Urothelium cell line (cell line): ENCODE measurements at regions not wholly inside any gene's neighbourhood (a gene's known extent, or its start where the extent isn't known, plus 50 kb on each side); places are given as distances from the start of the nearest gene placed in this dataset.

Source experiments
- DNase-seq: peaks from one replicate; pipeline ENCODE4 v3.0.0; 2011; ENCODE audit warnings: low spot score, mixed read lengths
- FAIRE-seq: peaks from 2 replicates; lab custom pipeline; 2011; peaks lifted over from hg19 to GRCh38; lab: Jason Lieb, UNC

- DNase-seq (no peak), FAIRE-seq (peak; percentile 50)
These were observed 314.3 kb upstream of the ZMIZ1 start for GRCh38 chr10:78754269-78755062.

- FAIRE-seq = no peak
These were observed 313.6 kb upstream of the ZMIZ1 start for GRCh38 chr10:78755063-78755701.

DNA sequence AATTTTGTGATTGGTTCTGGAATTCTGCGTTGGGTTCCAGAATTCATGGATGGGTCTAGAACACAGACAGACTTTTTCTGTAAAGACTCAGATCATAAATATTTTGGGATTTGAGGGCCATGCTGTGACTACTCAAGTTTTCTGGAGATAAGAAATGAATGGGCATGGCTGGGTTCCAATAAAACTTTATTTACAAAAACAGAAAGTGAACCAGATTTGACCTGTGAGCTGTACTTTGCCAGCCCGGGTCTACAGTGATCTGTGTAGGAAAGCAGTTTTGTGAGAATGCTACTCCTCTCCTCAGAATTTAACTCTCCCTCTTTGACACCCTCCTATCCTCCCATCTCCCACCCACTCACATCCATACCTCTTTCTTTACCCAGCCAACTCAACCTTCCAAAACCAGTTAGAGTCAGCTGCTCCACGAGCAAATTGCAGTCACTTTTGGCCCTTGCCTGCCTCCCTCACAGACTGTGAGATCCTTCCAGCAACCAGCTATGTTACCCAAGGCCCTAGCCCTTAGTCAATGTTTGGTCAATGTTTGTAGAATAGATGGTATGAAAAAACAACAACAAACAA, 312.8 kb upstream of the ZMIZ1 start:
- DNase-seq (no peak), FAIRE-seq (peak; percentile 13)

More at GRCh38 chr10:78755063-78755701, 313.6 kb upstream of the ZMIZ1 start:
- no peak for DNase-seq

DNA sequence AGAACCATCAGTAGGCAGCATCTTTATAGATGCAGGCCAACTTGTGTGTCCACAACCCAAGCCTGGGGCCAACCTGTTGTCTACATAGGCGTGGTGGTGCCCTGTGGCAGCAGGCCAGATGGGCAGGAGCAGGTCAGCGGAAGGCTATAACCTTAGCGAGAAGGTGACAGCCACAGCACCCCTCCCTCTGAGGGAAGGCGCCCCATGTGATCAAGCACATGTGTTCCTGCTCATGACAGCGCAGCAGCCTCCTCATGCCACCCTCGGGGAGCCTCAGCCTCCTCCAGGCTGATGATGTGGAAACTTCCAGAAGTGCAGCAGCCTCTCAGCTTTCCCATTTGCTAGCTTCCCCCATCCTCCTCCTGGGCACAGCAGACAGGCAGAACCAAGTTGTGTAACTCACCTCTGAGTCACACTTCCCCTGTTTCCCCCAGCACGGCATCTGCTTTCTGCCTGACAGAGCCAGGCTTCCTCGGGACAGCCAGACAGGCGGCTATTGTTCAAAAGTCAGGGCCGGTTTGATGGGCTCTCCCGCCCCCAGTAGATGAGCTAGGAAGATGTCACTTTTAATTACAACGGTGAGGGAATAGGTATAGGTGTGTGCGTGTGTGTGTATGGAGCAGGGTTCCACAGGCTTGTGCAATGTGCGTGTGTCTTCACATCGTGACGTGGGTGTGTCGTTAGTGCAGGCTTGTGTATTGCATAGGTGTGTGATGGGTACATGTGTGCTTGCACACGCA, 312.0 kb upstream of the ZMIZ1 start:
- FAIRE-seq (peak; percentile 92), DNase-seq (peak; percentile 97)

GRCh38 chr10:78757344-78757925, 311.3 kb upstream of the ZMIZ1 start:
- peak; percentile 56 for FAIRE-seq

GRCh38 chr10:78758176-78758575, 310.6 kb upstream of the ZMIZ1 start:
- FAIRE-seq = peak; percentile 50
- DNase-seq = no peak

More at GRCh38 chr10:78757344-78757925, 311.3 kb upstream of the ZMIZ1 start:
- peak; percentile 82 for DNase-seq

DNA sequence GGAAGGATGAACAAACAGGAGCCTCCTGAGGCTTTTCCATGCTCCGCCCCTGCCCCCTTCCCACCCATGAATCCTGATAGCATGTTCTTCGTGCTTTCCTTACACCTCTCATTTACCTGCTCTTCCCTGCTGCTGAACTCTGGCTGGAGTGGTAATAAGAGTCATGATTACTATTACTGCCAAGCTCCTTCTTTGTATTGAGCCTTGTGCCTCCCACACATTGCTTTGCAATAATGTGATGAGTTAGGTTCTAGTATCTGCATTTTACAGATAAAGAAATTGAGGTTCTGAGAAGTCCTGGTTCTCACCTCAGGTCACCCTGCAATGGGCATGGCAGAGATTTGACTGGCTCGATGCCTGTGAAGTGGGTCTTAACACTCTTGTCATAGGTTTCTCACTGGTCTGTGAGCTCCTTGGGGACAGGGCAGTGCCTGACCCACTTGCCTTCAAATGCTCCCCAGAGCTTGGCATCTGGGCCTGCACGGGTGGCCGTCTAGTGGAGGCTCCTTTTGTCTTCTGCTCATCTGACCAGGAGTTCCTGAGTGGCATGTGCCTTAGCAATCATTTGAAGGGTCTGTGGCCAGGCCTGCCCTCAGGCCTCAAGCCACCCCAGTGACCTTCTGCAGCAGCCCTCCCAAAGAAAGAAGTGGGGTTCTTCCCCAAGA, 309.2 kb upstream of the ZMIZ1 start:
- DNase-seq (no peak), FAIRE-seq (no peak)

DNA sequence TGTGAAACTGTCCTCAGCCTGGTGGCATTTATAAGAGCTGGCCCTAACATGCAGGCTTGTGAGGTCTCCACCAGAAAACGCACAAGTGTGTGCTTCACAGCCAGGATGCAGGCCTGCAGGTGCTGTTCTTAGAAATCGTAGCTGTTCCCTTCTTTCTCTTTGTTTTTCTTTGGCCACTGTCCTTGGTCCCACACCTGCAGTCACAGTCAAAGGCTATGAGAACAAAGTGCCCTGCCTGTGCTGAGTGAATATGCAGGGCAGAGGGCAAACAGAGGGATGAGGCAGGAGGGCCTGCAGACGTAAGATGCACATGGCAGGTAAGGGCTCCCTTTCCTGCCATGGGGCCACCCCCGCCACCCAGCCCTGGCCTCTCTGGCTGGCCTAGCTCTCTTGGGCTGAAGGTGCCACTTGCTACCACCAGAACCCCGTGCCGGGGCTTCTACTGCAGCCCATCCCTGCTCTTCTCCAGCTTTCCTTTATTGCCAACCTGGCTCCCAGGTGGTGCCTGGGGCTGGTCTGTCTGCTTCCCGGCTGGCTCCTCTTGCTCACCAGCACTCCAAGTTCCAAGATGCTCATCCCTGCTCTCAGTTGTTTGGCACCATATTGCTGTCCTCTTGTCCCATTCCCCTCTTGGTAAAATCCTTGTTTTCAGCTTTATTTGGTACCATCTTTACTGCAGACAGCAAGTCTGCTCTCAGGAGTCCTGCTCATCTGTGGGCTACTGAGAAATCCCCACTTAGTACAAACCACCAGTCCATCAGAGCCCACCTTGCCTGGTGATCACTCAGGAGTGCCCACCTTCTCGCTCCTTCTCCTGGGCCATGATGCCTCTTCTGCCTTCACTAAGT, 308.1 kb upstream of the ZMIZ1 start:
- no peak for DNase-seq
- no peak for FAIRE-seq

DNA sequence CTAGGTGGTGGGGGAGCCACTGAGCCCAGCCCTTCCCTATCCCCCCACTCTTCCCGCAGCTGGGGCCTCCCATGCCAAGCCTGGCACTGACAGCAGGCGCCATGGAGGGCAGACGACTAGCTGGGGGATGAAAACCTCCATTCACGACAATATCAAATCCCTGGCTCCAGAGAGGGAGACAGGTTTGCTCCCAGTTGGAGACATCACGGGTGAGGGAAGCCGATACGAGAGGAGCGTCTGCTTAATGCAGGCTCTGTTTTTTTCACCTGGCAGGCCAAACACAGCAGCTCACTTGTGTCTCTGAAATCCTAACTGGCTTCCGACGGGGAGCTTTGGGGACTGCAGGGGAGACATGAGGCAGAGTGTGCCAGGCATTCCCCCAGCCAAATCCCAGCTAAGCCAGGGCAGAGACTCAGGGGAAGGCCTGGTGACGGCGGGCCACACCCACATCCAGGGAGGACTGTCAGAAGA, 307.4 kb upstream of the ZMIZ1 start:
- DNase-seq (no peak), FAIRE-seq (no peak)

DNA sequence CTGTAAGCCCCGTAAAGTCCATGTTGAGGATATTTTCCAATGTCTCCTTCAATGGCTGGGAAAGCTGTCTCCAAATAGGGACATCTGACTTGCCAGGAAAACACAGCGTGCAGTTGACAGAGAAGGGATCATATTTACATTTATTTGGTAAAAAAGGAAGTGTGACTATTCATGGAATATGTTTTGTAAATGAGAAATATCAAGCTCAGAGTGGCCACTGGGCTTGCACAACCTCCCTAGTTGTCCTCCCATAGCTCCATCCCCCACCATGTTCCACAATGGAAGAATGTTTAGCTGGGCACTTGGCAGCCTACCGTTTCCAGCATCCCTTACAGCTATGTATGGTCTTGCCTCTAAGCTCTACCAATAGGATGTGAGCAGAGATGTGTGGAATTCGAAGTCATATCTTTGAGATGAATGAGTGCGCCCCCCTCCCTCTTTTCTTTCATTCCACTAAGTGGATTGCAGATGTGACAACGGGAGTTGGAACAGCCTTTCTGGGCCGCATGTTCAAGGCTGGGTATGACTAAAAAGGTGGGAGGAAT, 306.6 kb upstream of the ZMIZ1 start:
- FAIRE-seq (no peak), DNase-seq (no peak)

- no peak for FAIRE-seq
These were observed 305.5 kb upstream of the ZMIZ1 start for GRCh38 chr10:78763234-78763633.

DNA sequence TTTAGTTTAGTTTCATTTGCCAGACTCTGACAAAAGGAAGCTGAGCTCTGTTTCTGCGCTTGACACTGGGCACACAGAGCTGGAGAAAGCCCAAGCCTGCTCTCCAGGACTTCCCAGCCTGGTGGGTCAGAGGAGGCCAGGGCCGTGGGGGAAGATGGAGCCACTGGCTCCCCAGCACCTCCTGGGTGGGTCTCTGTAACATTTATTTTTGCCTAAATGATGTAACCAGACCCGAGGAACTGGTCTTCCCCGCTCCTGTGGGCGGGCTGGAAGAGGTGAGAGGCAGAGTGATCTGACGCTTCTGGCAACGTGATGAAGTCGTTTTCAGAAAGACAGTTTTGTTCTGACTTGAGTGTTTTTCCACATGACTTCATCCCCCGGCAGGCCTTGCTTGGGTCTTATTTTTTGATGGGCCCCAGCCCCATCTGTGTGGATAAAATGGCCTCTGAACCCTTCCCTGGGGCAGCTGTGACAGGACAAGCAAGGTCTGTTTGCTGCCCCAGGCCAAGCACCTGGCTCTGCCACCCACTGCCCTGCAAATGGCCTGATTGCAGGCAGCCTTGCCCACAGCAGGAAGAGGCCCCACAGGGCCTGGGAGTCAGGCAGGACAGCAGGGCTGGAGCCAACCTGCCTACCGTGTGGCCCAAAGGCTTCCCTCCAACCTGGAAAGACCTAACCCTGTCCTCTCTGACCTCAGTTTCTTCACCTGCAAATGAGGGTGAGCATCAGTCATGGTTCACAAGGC, 304.9 kb upstream of the ZMIZ1 start:
- FAIRE-seq (peak; percentile 13), DNase-seq (no peak)

More at GRCh38 chr10:78763234-78763633, 305.5 kb upstream of the ZMIZ1 start:
- no peak for DNase-seq

GRCh38 chr10:78764436-78764835, 304.3 kb upstream of the ZMIZ1 start:
- FAIRE-seq = no peak
- DNase-seq = no peak

DNA sequence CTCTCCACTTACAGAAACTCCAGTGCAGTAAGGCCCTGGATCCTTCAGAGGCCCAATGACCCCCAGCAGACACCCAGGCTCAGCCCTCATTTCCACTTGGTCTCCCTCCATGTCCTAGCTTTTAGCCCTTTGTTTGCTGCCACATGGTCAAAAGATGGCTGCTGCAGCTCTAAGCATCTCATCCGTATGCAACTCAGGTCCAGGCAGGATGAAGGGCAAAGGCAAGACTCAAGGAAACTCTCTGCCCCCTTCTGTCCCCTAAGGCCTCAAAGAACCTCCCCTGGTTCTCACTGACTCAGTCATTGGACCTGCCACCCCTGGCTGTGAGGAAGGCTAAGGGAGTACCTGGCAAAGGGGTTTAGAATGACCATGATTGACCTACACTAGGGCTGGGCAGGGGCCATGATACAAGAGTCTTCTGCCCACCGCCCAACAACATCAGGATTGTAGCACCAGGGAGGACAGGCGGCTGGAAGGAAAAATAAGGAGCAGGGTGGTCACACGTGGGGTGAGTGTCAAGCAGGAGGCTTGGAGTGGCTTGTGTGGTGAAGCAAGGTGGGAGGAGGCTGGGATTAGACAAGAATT, 303.8 kb upstream of the ZMIZ1 start:
- DNase-seq (no peak), FAIRE-seq (no peak)

- FAIRE-seq (peak; percentile 59), DNase-seq (no peak)
These were observed 302.9 kb upstream of the ZMIZ1 start for GRCh38 chr10:78765726-78766335.

- FAIRE-seq (no peak), DNase-seq (no peak)
These were observed 302.2 kb upstream of the ZMIZ1 start for GRCh38 chr10:78766603-78767002.

DNA sequence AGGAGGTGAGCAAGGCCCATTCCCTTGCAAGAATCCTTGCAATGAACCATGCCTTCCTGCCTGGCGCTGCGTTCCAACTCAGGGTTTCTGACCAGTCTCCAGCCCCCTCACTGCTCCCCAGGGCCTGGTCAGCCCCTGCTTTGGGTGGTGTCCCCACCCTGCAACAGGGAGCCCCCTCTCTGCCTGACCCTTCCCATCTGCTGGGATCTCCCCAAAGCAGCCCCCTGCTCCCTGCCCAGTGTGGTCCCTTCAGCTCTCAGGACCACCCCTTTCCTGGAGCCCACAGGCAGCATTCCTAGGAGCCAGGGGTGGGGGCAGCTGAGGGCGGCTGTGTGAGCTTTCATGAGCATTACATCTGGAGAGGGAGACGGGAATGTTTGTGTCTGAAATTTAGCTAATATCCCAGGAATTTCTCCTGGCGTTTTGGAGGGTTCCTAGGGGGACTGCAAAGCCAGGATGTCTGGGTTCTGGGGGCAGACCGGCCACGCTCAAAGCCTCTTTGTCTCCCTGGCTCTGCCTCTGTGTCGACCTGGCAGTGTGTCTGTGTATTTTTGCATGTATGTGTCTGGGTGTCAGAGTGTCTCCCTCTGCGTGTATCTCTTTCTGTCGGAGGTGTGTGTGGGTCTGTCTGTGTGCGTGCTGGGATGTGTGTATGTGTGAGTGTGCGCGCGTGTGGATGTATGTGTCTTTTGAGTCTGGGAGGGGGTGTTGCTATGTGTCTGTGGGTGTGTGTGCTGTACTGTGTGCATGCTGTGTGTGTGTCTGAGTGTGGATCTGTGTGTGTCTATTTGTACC, 300.5 kb upstream of the ZMIZ1 start:
- DNase-seq = no peak
- no peak for FAIRE-seq
